Mesenchymal stem cell (in vitro differentiated cells and primary cell): ENCODE measurements at regions not wholly inside any gene's neighbourhood (a gene's known extent, or its start where the extent isn't known, plus 50 kb on each side); places are given as distances from the start of the nearest gene placed in this dataset.
"Not testable (repeated sequence)": the region's sequence is repeated elsewhere in the genome, so short reads cannot be mapped to it uniquely, and the experiment has no call there.

Experiments used
- DNase-seq: peaks from one replicate; pipeline ENCODE4 v3.0.0-alpha.2; 2013
- H2AFZ ChIP-seq: one replicate; pipeline ENCODE4 v1.6.1; 2013; ENCODE audit warnings: low read depth, mild to moderate bottlenecking, control low read depth, inconsistent platforms, low read length, moderate library complexity
- H2AK5ac ChIP-seq: 2 replicates; pipeline ENCODE4 v1.6.1; 2013; ENCODE audit warnings: low read length, moderate library complexity, mild to moderate bottlenecking, inconsistent platforms; ENCODE audit not compliant: severe bottlenecking
- H2BK120ac ChIP-seq: one replicate; pipeline ENCODE4 v1.6.1; 2013; ENCODE audit warnings: low read depth, mild to moderate bottlenecking, inconsistent platforms, low read length, moderate library complexity
- H2BK12ac ChIP-seq, 2 experiments: one replicate each; pipeline ENCODE4 v1.6.1; 2013; ENCODE audit warnings: inconsistent platforms in 2 of 2, low read length in 2 of 2, mild to moderate bottlenecking in 2 of 2, moderate library complexity in 2 of 2, control low read depth in 1 of 2
- H2BK15ac ChIP-seq: one replicate; pipeline ENCODE4 v1.6.1; 2013; ENCODE audit warnings: mild to moderate bottlenecking, low read depth, inconsistent platforms; ENCODE audit not compliant: poor library complexity, severe bottlenecking
- H2BK5ac ChIP-seq: 2 replicates; pipeline ENCODE4 v1.6.1; 2013; ENCODE audit warnings: low read depth, mild to moderate bottlenecking, low read length, control low read depth, inconsistent platforms; ENCODE audit not compliant: poor library complexity, severe bottlenecking
- H3K14ac ChIP-seq, 2 experiments: one replicate each; pipeline ENCODE4 v1.6.1; 2013; ENCODE audit warnings: inconsistent platforms in 2 of 2, low read length in 2 of 2, control low read depth in 1 of 2, mild to moderate bottlenecking in 1 of 2, moderate library complexity in 1 of 2
- H3K18ac ChIP-seq, 2 experiments: one replicate each; pipeline ENCODE4 v1.6.1; 2013; ENCODE audit warnings: inconsistent platforms in 2 of 2, low read length in 2 of 2, control low read depth in 1 of 2, low read depth in 1 of 2, mild to moderate bottlenecking in 1 of 2
- H3K23ac ChIP-seq, 2 experiments: one replicate each; pipeline ENCODE4 v1.6.1; 2013; ENCODE audit warnings: inconsistent platforms in 2 of 2, low read length in 2 of 2, mild to moderate bottlenecking in 2 of 2, moderate library complexity in 2 of 2, control low read depth in 1 of 2
- H3K27ac ChIP-seq: 2 replicates; pipeline ENCODE4 v1.5.1; 2013; ENCODE audit warnings: mild to moderate bottlenecking, moderate library complexity, low read length, control low read depth, inconsistent platforms; ENCODE audit not compliant: poor library complexity, severe bottlenecking
- H3K27me3 ChIP-seq, 2 experiments: 2 replicates each; pipeline versions ENCODE4 v1.6.1 to v1.7.0; 2013; ENCODE audit warnings: low read length in 2 of 2, mild to moderate bottlenecking in 2 of 2, moderate library complexity in 2 of 2, control low read depth in 1 of 2, inconsistent platforms in 1 of 2; ENCODE audit not compliant: control insufficient read depth in 1 of 2, insufficient read depth in 1 of 2
- H3K36me3 ChIP-seq, 2 experiments: 2 replicates each; pipeline versions ENCODE4 v1.6.1 to v1.7.0; 2013; ENCODE audit warnings: low read length in 2 of 2, control low read depth in 1 of 2, inconsistent platforms in 1 of 2, low read depth in 1 of 2, mild to moderate bottlenecking in 1 of 2; ENCODE audit not compliant: insufficient read depth in 2 of 2, control insufficient read depth in 1 of 2
- H3K4ac ChIP-seq, 2 experiments: one replicate each; pipeline ENCODE4 v1.6.1; 2013; ENCODE audit warnings: inconsistent platforms in 2 of 2, low read length in 2 of 2, mild to moderate bottlenecking in 2 of 2, moderate library complexity in 2 of 2, control low read depth in 1 of 2, low read depth in 1 of 2
- H3K4me1 ChIP-seq: 2 replicates; pipeline ENCODE4 v1.6.1; 2013; ENCODE audit warnings: low read depth, low read length, control low read depth; ENCODE audit not compliant: control insufficient read depth, insufficient read depth
- H3K4me2 ChIP-seq: 2 replicates; pipeline ENCODE4 v1.6.1; 2013; ENCODE audit warnings: low read length, mild to moderate bottlenecking, inconsistent platforms; ENCODE audit not compliant: poor library complexity, severe bottlenecking
- H3K4me3 ChIP-seq, 2 experiments: 2 replicates each; pipeline versions ENCODE4 v1.5.1 to v1.7.0; 2013; ENCODE audit warnings: low read length in 2 of 2, mild to moderate bottlenecking in 2 of 2, control low read depth in 1 of 2, low read depth in 1 of 2; ENCODE audit not compliant: insufficient read depth in 1 of 2
- H3K79me1 ChIP-seq: replicated peaks from 2 replicates; pipeline ENCODE4 v1.6.1; 2013; ENCODE audit warnings: mild to moderate bottlenecking, control low read depth, low read length, inconsistent platforms; ENCODE audit not compliant: poor library complexity, severe bottlenecking
- H3K9ac ChIP-seq: 2 replicates; pipeline ENCODE4 v1.7.0; 2013; ENCODE audit warnings: mild to moderate bottlenecking, low read length, moderate library complexity
- H3K9me3 ChIP-seq: 2 replicates; pipeline ENCODE4 v1.7.0; 2013; ENCODE audit warnings: mild to moderate bottlenecking, low read length; ENCODE audit not compliant: control insufficient read depth
- H4K8ac ChIP-seq: one replicate; pipeline ENCODE4 v1.6.1; 2013; ENCODE audit warnings: inconsistent platforms, mild to moderate bottlenecking, low read length, moderate library complexity
- H4K91ac ChIP-seq: one replicate; pipeline ENCODE4 v1.6.1; 2013; ENCODE audit warnings: mild to moderate bottlenecking, low read length, inconsistent platforms
- WGBS: methylation state at CpG from one replicate; pipeline ENCODE4 v1.1.7; 2013; ENCODE audit warnings: mixed read lengths; 5-methylcytosine and 5-hydroxymethylcytosine counted together

GRCh38 chr6:142648526-142648925 is 296.4 kb downstream of the HIVEP2 start:
- Histone ChIP-seq H4K8ac (no peak overlapping the region), H3K27ac (no peak overlapping the region), H2BK15ac (no peak overlapping the region), H3K18ac (no peak overlapping the region), H3K4me2 (no peak overlapping the region), H3K27me3 (peaks cover 0 to 26% of the 10 kb centered on the region in 2 experiments), H2AFZ (no peak overlapping the region), H3K79me1 (no peaks in the 10 kb centered on the region), H3K9ac (no peak overlapping the region), H2BK120ac (no peak overlapping the region), H3K4me3 (no peak overlapping the region), H3K4ac (no peak overlapping the region), H3K14ac (no peak overlapping the region), H2AK5ac (no peak overlapping the region), H2BK12ac (no peak overlapping the region), H3K23ac (no peak overlapping the region), H3K4me1 (peaks cover 2% of the 10 kb centered on the region), H3K36me3 (no peaks in the 10 kb centered on the region), H4K91ac (no peak overlapping the region), H3K9me3 (no peaks in the 10 kb centered on the region), H2BK5ac (no peak overlapping the region)
- WGBS = no CpG with 5 or more reads among the region's 1 CpG
- DNase-seq = no peak

GRCh38 chr6:142649438-142650234 is 295.3 kb downstream of the HIVEP2 start:
- H3K4me2 ChIP-seq, H3K4me3 ChIP-seq, H2BK15ac ChIP-seq, H3K4me1 ChIP-seq, H3K14ac ChIP-seq, H2AFZ ChIP-seq, H3K9ac ChIP-seq, DNase-seq, H2BK5ac ChIP-seq, H3K27ac ChIP-seq, H3K79me1 ChIP-seq, H2BK120ac ChIP-seq, H2AK5ac ChIP-seq, H2BK12ac ChIP-seq, H4K8ac ChIP-seq, H3K23ac ChIP-seq, H3K4ac ChIP-seq, H3K36me3 ChIP-seq, H4K91ac ChIP-seq, H3K9me3 ChIP-seq, H3K18ac ChIP-seq: not testable (repeated sequence)
- H3K27me3 ChIP-seq = peaks cover 0 to 30% of the 10 kb centered on the region in 2 experiments
- WGBS = 64% methylated on average over 7 of the region's 11 CpGs

GRCh38 chr6:142651384-142651783 is 293.6 kb downstream of the HIVEP2 start:
- no peak overlapping the region for H4K8ac ChIP-seq
- WGBS = 96% methylated on average over 2 of the region's 3 CpGs
- H3K9ac ChIP-seq = no peak overlapping the region
- H2AFZ ChIP-seq = no peak overlapping the region
- no peak overlapping the region for H3K23ac ChIP-seq
- H3K79me1 ChIP-seq = no peaks in the 10 kb centered on the region
- no peak overlapping the region for H2BK120ac ChIP-seq
- no peaks in the 10 kb centered on the region for H3K9me3 ChIP-seq
- H3K18ac ChIP-seq = no peak overlapping the region
- no peak overlapping the region for H2BK15ac ChIP-seq
- no peak overlapping the region for H3K4ac ChIP-seq
- no peak overlapping the region for H3K14ac ChIP-seq
- DNase-seq = no peak
- peaks cover 2% of the 10 kb centered on the region for H3K4me1 ChIP-seq
- H2BK12ac ChIP-seq = no peak overlapping the region
- H2AK5ac ChIP-seq = no peak overlapping the region
- no peak overlapping the region for H3K27ac ChIP-seq
- no peak overlapping the region for H3K4me3 ChIP-seq
- no peak overlapping the region for H3K4me2 ChIP-seq
- no peak overlapping the region for H2BK5ac ChIP-seq
- H4K91ac ChIP-seq = no peak overlapping the region
- H3K27me3 ChIP-seq = peaks cover 0 to 30% of the 10 kb centered on the region in 2 experiments
- H3K36me3 ChIP-seq = no peaks in the 10 kb centered on the region

GRCh38 chr6:142653710-142654420 is 291.1 kb downstream of the HIVEP2 start:
- H3K27me3 ChIP-seq = peaks cover 0 to 12% of the 10 kb centered on the region in 2 experiments

More at GRCh38 chr6:142653710-142654420, 291.1 kb downstream of the HIVEP2 start:
- no peaks in the 10 kb centered on the region for H3K4me1 ChIP-seq
- 100% methylated on average over 4 of the region's 5 CpGs for WGBS
- no peak overlapping the region for H3K4ac ChIP-seq
- H2AFZ ChIP-seq = no peak overlapping the region
- no peaks in the 10 kb centered on the region for H3K36me3 ChIP-seq
- H4K91ac ChIP-seq = no peak overlapping the region
- no peak overlapping the region for H2BK12ac ChIP-seq
- H3K14ac ChIP-seq = no peak overlapping the region
- no peak overlapping the region for H3K27ac ChIP-seq
- DNase-seq = no peak
- H3K23ac ChIP-seq = no peak overlapping the region
- H3K18ac ChIP-seq = no peak overlapping the region
- no peak overlapping the region for H3K4me3 ChIP-seq
- no peak overlapping the region for H2BK120ac ChIP-seq
- H3K79me1 ChIP-seq = no peaks in the 10 kb centered on the region
- no peak overlapping the region for H3K9ac ChIP-seq
- no peak overlapping the region for H2AK5ac ChIP-seq
- H4K8ac ChIP-seq = no peak overlapping the region
- no peak overlapping the region for H3K4me2 ChIP-seq
- H2BK15ac ChIP-seq = no peak overlapping the region
- no peak overlapping the region for H2BK5ac ChIP-seq
- no peaks in the 10 kb centered on the region for H3K9me3 ChIP-seq
